Renal cortex interstitium (tissue), 11 donors: ENCODE measurements at regions not wholly inside any gene's neighbourhood (a gene's known extent, or its start where the extent isn't known, plus 50 kb on each side); places are given as distances from the start of the nearest gene placed in this dataset.
"Not testable (repeated sequence)": the region's sequence is repeated elsewhere in the genome, so short reads cannot be mapped to it uniquely, and the experiment has no call there.

Experiments
- DNase-seq, 11 donors: peaks; one replicate each; pipeline ENCODE4 v3.0.0-alpha.2; 2013; ENCODE audit warnings: low read depth in 9 of 11, low spot score in 4 of 11; ENCODE audit errors: extremely low read depth in 1 of 11

- DNase-seq, result no peak
Observed at GRCh38 chr1:105102371-105102770, 1352.7 kb downstream of the AMY1C start.

GRCh38 chr1:105122041-105122440 lies 1372.3 kb downstream of the AMY1C start:
- no peak for DNase-seq

GRCh38 chr1:105137543-105138457 lies 1388.1 kb downstream of the AMY1C start:
- DNase-seq, result peak in 7 of 11 donors; percentile 0 to 13 (median 4)

- no peak for DNase-seq
Observed at GRCh38 chr1:105138458-105138893, 1388.8 kb downstream of the AMY1C start.

GRCh38 chr1:105172788-105173187 lies 1423.1 kb downstream of the AMY1C start:
- DNase-seq, result no peak

- DNase-seq, result no peak
Observed at GRCh38 chr1:105180789-105181188, 1431.1 kb downstream of the AMY1C start.

- DNase-seq, result no peak
Observed at GRCh38 chr1:105204836-105205371, 1455.2 kb downstream of the AMY1C start.

- DNase-seq, result no peak
Observed at GRCh38 chr1:105208581-105208980, 1458.9 kb downstream of the AMY1C start.

- no peak for DNase-seq
Observed at GRCh38 chr1:105210747-105211146, 1461.0 kb downstream of the AMY1C start.

- DNase-seq, result no peak
Observed at GRCh38 chr1:105231378-105231777, 1481.7 kb downstream of the AMY1C start.

GRCh38 chr1:105243411-105243810 lies 1493.7 kb downstream of the AMY1C start:
- DNase-seq, result no peak

GRCh38 chr1:105243969-105244368 lies 1494.3 kb downstream of the AMY1C start:
- no peak for DNase-seq

- no peak for DNase-seq
Observed at GRCh38 chr1:105254906-105255305, 1505.2 kb downstream of the AMY1C start.

- DNase-seq, result no peak
Observed at GRCh38 chr1:105260001-105260400, 1510.3 kb downstream of the AMY1C start.

GRCh38 chr1:105270966-105271365 lies 1521.3 kb downstream of the AMY1C start:
- no peak for DNase-seq

- DNase-seq, result not testable (repeated sequence)
Observed at GRCh38 chr1:105272376-105272775, 1522.7 kb downstream of the AMY1C start.

- DNase-seq, result no peak
Observed at GRCh38 chr1:105294838-105295237, 1545.1 kb downstream of the AMY1C start.

- DNase-seq, result no peak
Observed at GRCh38 chr1:105310063-105310462, 1560.4 kb downstream of the AMY1C start.

- DNase-seq, result no peak
Observed at GRCh38 chr1:105317976-105318375, 1568.3 kb downstream of the AMY1C start.

GRCh38 chr1:105326886-105327285 lies 1577.2 kb downstream of the AMY1C start:
- DNase-seq, result no peak

GRCh38 chr1:105337420-105337819 lies 1587.7 kb downstream of the AMY1C start:
- no peak for DNase-seq
